Activated CD8-positive, alpha-beta memory T cell treated with anti-CD3 and anti-CD28 coated beads for 1 hour (primary cell): ENCODE measurements at regions not wholly inside any gene's neighbourhood (a gene's known extent, or its start where the extent isn't known, plus 50 kb on each side); places are given as distances from the start of the nearest gene placed in this dataset.

ENCODE experiments used
- DNase-seq, 2 donors: peaks; one replicate each; pipeline ENCODE4 v3.0.0-alpha.2; 2020; ENCODE audit warnings: low read depth in 1 of 2; ENCODE audit errors: extremely low read depth in 1 of 2

DNA sequence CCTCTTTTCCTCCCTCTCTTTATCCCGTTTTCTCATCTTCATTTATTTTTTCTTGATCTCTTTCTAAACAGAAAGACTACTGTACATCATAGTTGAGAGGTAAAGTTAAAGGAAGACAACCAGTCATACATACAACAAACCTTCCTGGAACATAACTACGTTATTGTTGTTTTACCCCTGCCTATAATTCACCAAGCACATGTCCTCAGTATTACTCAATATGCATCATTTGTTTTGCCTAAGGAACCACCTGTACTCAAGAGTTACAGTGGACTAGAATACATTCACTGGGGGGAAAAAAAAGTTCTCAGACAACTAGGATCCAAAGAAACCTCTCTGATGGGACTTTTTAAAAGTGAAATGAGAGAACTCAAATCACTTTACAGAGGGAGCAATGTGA, 344.7 kb upstream of the RBMS3 start:
- no peak for DNase-seq

DNA sequence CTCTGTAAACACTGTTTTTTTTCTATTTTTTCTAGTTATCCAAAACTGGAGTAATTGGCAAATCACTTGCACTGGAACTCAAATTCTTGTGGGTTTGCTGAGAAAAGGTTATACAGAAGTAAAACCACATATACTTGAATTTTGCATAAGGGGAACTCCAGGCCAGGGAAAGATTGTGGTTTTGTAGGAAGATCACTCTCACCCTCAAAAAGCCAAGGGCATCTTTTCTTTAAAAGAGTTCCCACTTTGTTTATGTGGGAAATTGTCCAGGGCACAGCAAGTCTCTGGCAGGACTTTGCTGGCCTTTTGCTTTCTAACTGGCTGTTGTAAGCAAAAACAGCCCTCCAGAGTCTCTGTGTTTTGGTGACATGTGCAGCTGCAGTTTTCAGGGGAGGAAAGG, 340.3 kb upstream of the RBMS3 start:
- no peak for DNase-seq

DNA sequence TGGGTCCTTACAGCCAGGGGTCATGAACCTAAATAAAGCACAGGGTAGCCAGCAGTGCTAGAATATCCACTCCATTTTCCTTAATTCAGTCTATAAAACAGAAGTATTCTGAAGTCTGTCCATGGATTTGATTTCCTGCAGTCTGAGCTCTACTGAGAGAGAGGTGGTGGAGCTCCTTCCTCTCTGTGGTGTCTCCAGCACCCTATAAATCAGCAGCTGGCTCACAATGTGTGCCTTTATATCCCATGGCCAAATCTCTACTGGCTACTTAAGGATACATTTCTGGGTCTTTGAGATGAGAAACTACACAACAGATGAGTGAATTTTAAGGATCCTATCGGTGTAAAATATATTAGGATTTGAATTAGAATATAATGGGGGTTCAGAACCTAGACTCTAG, 339.9 kb upstream of the RBMS3 start:
- DNase-seq = no peak

DNA sequence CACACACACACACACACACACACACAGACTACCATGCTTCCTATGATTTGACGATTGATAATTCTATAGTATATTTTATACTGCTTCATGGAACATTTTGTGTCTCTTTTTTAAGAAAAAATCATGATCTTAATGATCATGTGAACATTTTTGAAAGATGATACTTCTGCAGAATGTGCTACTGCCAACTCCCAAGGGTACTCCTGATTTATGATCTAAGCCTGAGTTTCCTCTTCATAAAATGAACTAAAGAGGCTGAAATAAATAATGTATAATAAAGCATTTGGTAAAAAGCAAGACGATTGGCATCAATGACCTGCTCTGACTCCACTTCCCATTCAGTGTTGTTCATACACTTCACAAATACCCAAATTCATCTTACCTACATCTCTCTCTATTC, 333.8 kb upstream of the RBMS3 start:
- DNase-seq = no peak

DNA sequence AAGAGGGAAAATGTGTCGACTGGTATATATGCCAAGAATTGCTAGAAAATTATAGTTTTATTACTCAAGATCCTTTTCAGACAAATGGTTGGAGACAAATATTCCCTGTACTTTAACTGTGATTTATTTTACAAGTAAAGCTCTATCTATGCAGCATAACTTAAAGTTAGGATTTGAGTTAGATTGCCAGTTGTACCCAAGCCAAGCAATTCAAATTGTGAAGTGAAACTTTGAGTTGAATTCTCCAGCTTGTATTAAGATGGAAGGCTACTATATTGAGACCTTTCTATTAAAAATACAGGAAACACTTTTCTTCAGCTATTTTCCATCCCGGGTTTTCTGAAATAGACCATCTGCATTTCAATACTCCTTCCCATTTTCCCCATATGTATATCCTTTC, 333.1 kb upstream of the RBMS3 start:
- no peak for DNase-seq

DNA sequence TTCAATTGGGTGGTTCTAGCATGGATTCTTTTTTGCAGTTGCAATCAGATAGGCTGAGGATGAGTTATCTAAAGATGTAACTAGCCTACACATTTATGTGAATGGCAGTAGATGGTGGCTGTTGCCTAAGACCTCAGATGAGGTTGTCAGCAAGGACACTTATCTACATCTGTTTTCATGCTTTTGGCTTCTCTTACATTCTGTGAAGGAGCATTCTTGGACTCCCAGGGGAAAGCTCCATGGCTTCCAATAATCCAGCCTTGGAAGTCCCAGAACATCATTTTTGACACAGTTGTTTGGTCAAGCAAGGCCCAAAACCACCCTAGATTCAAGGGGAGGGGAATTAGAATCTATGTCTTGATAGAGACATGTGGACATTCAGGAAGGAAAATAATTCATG, 332.2 kb upstream of the RBMS3 start:
- no peak for DNase-seq

DNA sequence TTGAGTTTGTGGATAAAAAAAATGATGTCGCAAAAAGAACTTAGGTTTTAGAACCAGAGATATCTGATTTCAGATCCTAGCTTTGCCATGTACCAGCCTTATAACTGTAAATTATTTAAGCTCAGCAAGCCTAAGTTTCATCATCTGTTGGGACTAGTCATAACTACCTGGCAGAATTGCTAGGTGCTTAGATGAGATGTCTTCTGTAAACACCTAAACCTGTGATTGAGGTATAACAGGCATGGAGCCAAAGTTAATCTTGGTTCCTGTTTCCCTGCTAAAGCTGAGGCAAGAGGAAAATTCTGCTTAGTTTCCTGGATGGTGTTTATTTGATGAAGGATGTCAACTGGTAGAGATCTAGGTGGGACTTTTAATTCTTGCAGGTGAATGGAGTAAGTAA, 331.3 kb upstream of the RBMS3 start:
- no peak for DNase-seq

DNA sequence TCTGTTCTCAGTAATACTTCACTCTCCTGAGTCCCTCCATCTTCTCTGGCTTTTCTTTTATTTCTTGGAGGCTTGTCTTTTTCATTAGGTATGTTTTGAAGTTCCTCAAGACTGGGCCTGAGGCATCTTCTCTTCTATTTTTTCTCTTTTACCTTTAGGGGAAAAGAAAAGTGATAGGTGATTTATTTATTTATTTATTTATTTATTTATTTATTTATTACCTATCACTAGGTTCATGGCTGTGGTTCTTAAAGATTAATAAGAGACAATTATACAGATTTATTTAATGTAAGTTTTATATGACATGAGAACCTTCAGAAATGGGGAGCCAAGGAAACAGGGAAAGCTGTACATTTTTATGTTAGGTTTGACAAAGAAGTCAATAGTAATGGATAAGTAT, 330.3 kb upstream of the RBMS3 start:
- no peak for DNase-seq

DNA sequence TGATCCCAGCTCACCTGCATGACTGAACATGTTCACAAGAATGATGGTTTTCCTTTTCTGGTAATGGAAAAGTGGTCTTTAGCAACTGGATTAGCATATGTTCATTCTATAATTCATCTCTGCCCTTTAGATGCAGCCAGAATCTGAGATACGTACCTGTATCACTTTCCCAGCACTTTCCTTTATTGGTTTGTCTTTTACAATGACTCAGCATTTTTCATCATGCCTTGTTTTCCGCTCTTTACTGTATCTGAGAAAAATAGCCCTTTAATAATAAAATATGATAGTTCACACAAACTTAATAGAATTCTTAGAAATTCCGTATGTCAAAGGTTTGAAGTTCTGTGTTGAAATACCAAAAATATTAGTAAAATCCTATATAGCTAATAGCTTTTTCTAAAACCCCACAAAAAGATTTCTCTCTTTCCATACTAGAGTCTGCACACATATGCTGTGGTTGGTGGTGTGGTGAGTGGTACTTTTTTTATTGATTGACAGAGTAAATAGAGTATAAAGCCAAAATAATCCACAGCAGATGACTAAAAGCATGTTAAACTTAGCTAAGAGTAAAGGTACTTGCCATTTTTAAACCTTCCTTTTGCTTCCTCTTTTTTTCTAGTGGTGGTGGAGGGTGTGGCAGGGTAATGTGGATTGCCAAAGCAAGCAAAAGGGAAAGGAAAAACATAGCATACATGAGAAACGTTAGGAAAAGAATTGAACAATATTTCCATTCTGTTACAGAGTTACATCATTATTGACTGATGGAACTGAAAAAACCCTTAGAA, 328.9 kb upstream of the RBMS3 start:
- no peak for DNase-seq

DNA sequence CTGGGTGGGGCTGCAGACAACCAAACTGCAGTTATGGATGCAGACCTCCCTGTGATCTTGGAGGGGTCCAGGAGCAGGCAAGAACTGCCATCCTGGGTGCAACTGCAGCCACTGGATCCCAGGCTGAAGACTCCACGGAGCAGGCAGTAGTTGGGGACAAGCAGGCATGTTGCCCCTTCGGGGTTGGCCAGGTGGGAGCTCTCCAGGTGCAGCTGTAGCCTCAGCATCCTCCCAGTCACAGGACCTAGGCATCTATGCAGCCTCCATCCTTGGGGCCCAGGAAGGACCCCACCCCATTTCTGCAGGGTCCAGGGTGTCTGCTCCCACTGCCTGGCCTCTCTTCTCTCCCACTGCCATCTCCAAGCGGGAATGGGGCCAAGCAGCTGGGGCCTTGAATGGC, 322.2 kb upstream of the RBMS3 start:
- no peak for DNase-seq

DNA sequence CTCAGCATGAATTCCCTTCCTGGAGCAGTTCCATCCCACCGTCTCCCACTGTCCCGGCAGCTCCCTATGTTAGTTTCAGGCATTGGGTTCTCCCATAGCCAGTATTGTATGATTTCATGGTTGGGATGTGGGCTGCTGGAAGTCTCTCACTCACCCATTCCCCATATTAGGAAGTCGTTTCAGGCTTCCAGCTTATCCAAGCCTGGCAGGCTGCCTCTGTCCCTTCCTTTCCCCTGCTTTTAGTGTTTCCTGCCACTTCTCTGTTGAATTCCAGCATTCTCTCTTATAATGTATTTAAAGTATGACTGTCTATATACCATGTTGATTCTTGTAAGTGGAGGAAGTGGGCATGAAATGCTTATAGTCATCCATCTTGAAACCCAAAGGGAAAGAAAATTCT, 309.7 kb upstream of the RBMS3 start:
- no peak for DNase-seq

DNA sequence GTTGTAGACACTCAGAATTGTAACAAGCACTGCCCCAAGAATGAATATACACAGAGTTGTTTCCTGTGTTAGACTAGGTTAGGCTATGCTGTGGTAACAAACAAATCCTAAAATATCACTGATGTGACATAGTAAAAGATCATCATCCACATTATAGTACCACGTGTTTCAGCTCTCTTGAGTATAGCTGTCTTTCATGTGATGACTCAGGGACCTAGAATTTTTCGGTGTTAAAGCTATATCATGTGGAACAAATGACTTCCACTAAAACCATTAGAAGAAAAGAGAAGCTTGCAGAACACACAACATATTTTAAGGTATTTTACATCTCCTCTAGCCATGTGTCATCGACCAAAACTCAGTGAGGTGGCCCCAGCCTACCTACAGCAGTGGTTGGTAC, 307.9 kb upstream of the RBMS3 start:
- DNase-seq = no peak

DNA sequence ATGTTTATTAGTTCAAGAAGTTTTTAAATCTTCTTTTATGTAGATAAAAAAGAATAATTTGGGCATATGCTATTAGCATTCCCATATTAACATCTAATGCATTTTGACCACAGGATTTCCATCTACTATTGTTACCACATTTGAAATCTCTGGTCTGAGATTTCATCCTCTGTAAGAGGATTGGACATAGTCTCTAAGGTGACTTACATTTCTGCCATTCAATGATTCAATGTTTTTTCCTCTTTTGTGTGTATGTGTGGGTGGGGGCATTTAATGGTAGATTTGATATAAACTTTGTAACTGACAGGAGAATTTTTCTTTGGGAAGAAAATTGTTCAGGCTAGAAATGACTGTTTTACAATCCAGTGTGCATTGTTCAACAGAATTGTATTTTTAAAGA, 307.3 kb upstream of the RBMS3 start:
- DNase-seq = no peak

DNA sequence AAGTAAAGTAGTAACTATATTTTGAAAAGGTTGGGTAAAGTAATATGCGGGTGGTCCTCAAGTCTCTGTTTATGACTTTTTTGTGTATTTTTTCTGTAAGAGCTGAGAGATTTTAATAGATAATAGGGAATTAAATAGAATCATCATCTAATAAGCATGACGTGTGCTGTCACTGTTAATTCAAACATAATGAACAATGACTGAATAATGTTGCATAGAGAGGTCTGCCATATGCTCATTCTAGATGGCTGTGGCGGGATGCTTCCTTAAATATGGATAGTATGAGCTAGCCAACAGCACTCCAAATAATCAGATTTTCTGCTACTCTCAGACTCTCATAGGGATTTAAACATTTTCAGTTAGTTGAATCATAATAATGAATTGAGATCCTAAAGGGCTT, 302.8 kb upstream of the RBMS3 start:
- no peak for DNase-seq

DNA sequence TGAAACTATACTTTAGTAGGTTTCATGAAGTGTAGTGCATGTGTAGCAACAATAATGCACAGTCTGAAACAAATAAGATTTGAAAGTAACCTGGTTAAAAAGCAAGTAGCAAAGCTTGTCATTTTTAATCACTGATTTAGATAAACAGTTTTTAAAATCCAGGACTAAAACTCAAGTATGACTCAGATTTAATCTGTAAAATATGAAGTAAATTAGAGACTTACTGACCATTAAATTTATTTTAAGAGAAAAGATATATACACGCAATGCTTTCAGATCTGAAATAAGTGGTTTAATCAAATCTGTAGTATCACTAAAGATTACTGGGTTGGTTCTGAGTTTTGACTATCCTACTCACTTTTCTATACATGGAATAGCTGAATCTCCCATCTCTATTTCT, 300.7 kb upstream of the RBMS3 start:
- no peak for DNase-seq

DNA sequence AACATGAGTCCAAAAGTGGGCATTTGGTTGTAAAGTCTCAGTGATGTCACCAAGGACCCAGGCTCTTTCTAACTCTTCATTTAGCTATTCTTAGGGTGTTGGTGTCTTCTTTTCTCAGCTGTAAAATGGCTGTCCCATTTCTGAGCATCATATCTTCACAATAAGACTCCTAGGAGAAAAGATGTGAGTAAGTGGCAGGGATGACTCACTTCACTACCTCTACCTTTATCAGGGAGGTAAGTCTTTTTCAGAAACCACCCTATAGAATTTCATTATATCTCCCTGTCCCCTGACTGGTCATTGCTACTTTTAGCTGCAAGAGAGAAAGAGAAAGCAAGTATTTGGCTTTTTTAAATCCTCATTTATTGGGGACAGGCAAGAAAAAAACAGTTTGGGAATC, 300.2 kb upstream of the RBMS3 start:
- DNase-seq = no peak

DNA sequence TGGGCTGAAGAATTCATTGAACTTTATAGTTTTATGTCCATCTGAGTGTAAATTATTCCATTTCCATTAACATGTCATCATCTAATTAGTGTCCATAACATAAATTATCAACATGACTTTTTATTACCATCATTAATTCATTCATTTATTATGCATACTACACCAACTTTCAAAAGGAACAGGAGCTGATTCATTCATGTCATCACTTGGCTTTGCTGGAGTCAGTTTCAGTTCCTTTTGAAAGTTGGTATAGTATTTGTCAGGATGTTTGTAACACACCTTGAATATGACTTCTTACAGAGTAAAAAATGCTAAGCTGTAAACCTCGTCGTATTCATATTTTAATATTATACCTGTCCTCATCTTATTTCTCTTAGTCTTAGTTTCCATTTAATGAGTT, 298.0 kb upstream of the RBMS3 start:
- DNase-seq = no peak

DNA sequence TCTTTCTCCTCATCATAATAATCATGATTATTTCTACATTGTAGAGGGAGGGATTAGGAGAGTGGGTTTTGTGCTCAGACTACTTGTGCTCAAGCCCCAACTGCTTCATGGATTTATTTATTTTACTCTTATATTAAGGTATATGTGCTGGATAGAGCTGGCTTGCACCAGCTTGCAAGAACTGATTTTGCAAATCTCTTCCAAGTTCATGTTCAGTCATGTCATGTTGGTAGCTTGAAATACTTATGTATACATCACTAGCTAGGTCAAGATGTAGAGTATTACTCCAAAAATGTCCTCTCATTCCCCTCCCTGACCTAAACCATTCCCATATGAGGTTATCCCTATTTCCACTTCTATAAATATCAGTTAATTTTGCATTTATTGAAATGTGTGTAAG, 293.9 kb upstream of the RBMS3 start:
- DNase-seq = no peak

DNA sequence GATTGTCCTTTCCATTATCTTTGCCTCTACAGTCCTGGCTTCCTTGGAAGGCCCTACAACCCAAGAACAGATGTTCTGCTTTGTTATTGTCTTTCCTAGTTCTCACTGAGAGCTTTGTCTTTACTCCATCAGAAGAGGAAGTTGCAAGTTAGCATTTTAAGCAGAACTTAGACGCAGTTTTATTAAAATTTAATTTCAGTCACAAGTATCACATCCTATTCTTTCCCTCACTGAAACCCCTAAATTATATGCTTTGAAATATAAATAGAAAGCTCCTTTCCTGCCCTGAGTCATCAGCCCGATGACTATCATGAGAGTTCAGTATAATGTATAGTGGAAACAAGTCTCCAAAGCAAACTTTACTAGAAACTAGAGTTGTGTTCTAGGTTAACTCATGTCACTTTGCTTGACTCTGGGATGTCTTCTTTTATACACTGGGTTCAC, 291.2 kb upstream of the RBMS3 start:
- no peak for DNase-seq

DNA sequence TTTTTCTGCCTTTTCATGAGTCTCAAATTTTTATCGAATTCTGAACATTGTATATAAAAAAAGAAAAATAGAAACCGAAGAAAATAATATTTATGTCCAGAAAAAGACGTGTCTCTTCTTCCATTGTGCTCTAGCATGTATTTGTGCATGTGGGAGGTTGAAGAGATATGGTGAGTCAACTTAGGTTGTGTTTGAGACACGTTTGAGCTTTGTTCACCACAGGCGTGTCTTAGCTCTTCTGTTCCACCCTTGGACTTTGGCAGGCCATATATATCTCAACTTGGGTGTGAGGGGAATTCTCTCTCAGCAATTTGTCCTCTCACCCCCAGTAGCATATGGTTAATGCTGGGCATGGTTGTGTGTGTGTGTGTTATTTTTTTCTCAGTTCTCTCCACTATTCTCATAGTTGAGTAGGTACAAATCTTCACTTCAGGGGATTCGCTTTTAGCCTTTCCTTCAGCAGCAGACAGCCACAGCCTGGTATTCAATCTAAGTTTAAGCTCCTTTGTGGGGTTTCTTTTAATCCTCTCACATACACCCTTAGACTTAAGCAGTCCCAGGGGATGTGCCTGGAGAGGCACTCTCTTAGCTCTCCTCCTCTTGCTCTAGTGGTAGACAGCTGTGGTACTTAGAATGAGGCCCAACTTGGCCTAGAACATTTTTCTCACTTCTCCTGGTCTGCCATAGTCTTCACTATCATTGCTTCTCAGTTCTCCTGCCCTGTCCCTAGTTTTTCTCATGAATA, 286.5 kb upstream of the RBMS3 start:
- no peak for DNase-seq

DNA sequence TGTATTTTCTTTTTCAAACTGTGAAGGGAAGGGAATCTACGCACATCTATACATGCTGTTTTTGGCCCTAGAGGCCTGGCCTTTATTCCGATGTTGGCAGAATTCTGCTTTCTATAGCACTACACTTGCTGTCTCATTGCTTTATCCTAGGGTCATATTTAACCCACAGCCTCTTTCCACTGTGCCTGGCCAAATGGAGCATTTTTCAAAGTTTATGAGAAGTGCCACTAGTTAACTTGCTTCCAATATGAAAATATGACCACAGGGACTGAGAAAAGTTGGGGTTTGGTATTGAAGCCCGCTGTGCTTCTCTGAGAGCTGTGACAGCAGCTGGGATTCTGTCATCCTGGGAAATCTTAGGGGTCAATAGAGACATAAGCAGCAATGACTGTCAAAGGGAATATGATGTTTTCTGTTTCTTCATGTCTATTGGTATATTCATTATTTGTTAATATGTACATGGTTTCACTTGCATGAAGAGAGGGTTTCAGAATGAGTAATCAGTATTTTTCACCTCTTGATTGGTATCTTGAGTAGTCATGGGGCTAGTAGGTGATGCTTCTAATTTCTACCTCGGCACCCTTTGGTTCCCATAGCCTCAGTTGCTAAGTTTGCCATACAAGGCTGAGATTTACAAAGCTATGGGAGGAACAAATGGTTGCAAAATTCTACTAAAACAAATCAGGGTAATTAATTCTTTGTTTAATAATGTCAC, 275.8 kb upstream of the RBMS3 start:
- DNase-seq = no peak

DNA sequence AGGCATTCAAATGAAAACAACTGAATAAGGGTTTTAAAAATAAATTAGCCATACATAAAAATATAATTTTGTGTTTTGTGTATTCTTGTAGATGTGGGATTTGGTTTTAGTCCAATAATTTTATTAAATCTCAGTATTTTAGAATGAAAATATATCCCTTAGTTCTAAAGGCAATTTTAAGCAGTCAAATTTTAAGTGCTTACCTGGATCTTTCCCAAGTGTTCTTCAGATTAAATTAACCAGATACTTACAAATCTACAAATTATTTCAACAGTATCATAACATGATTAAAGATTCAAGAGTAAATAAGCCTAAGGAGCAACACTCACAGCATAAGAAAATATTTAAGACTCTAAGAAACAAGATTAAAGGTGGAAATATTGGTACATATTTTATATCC, 275.0 kb upstream of the RBMS3 start:
- no peak for DNase-seq
